IPS DF 6.9 (cell line): ENCODE measurements at regions not wholly inside any gene's neighbourhood (a gene's known extent, or its start where the extent isn't known, plus 50 kb on each side); places are given as distances from the start of the nearest gene placed in this dataset.

Experiments
- DNase-seq: peaks from one replicate; pipeline ENCODE4 v3.0.0-alpha.2; 2013; ENCODE audit warnings: low read depth, low spot score
- H3K27ac ChIP-seq: one replicate; pipeline ENCODE4 v1.5.1; 2013; ENCODE audit warnings: low read length, control low read depth
- H3K27me3 ChIP-seq: 2 replicates; pipeline ENCODE4 v1.6.1; 2013; ENCODE audit warnings: mild to moderate bottlenecking, low read length; ENCODE audit not compliant: control insufficient read depth, insufficient read depth
- H3K36me3 ChIP-seq: 2 replicates; pipeline ENCODE4 v1.6.1; 2013; ENCODE audit warnings: low read length; ENCODE audit not compliant: control insufficient read depth, insufficient read depth
- H3K4me1 ChIP-seq: 2 replicates; pipeline ENCODE4 v1.6.1; 2013; ENCODE audit warnings: low read length; ENCODE audit not compliant: control insufficient read depth, insufficient read depth
- H3K4me3 ChIP-seq: 2 replicates; pipeline ENCODE4 v1.5.1; 2013; ENCODE audit warnings: mild to moderate bottlenecking, low read length
- H3K9me3 ChIP-seq: 2 replicates; pipeline ENCODE4 v1.6.1; 2013; ENCODE audit warnings: low read length, inconsistent platforms; ENCODE audit not compliant: control insufficient read depth, insufficient read depth
- WGBS: extraction: QIAGEN DNeasy Blood & Tissue Kit; methylation state at CpG from one replicate; pipeline ENCODE4 v1.1.7; 2013; ENCODE audit warnings: mixed read lengths, missing lambda C conversion rate; ENCODE audit not compliant: insufficient read length, insufficient coverage; 5-methylcytosine and 5-hydroxymethylcytosine counted together

DNA sequence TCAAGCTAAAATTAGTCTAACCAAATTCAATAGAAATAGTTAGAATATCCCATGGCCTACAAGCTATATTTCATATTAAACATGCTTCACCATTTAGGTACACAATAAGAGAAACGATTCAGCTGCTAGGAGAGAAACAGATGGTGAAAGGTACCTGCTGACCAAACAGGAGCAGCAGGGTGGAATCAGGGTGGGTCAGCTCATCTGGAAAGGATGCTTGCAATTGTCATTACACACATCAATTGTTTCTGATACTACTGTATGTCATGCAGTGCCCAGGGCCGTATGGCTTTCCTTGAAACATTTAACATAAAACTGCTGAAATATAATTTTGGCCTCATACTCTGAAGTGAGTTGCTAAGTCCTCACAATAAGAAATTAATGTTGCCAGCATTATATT, 776.0 kb downstream of the DACH1 start:
- Histone ChIP-seq H3K36me3 (no peaks in the 10 kb centered on the region), H3K27ac (no peak overlapping the region), H3K4me1 (no peaks in the 10 kb centered on the region), H3K27me3 (no peaks in the 10 kb centered on the region), H3K9me3 (no peaks in the 10 kb centered on the region), H3K4me3 (no peak overlapping the region)
- WGBS = no CpG with 5 or more reads among the region's 2 CpGs
- DNase-seq = no peak

DNA sequence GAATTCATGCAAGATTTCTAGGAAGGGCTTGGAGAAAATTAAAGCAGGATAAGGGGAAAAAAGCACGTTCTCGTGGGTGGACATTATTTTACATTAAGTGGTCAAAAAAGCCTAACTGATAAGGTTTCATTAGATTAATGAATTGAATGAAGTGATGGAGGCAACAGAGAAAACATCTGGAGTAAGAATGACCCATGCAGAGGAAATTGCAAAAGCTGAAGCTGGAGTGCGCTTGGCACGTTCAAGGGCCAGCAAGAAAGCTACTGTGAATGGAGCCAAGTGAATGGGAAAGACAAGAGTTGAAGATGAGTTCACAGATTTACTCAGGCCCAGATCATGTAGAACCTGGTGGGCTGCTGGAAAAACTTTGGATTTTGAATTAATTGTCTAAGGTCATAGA, 777.9 kb downstream of the DACH1 start:
- Histone ChIP-seq H3K4me3 (no peak overlapping the region), H3K27ac (no peak overlapping the region), H3K36me3 (no peaks in the 10 kb centered on the region), H3K4me1 (no peaks in the 10 kb centered on the region), H3K9me3 (no peaks in the 10 kb centered on the region), H3K27me3 (no peaks in the 10 kb centered on the region)
- no peak for DNase-seq
- no CpG with 5 or more reads among the region's 4 CpGs for WGBS

DNA sequence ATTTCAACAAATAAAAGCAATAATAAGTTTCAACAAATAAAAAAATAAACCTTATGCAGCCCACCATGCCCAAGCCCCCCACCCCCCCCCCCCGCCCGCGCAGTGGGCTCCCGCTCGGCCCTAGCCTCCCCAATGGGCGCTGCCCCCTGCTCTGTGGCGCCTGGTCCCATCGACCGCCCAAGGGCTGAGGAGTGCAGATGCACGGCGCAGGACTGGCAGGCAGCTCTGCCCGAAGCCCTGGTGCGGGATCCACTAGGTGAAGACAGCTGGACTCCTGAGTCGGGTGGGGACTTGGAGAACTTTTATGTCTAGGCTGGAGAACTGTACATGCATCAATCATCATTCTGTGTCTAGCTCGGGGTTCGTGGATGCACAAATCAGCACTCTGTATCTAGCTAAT, 779.6 kb downstream of the DACH1 start:
- no peak overlapping the region for H3K27ac ChIP-seq
- no peaks in the 10 kb centered on the region for H3K27me3 ChIP-seq
- no CpG with 5 or more reads among the region's 16 CpGs for WGBS
- H3K4me3 ChIP-seq = no peak overlapping the region
- H3K4me1 ChIP-seq = no peaks in the 10 kb centered on the region
- DNase-seq = no peak
- no peaks in the 10 kb centered on the region for H3K9me3 ChIP-seq
- no peaks in the 10 kb centered on the region for H3K36me3 ChIP-seq

DNA sequence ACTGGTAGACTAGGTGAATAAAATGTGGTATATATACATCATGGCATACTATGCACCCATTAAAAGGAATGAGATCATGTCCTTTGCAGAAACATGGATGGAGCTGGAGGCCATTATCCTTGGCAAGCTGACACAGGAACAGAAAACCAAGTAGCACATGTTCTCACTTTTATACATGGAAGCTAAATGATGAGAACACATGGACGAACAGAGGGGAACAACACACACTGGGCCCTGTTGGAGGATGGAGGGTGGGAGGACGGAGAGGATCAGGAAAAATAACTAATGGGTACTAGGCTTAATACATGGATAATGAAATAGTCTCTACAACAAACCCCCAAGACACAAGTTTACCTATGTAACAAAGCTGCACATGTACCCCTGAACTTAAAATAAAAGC, 780.0 kb downstream of the DACH1 start:
- no peak overlapping the region for H3K4me3 ChIP-seq
- no peak for DNase-seq
- no CpG with 5 or more reads among the region's 2 CpGs for WGBS

DNA sequence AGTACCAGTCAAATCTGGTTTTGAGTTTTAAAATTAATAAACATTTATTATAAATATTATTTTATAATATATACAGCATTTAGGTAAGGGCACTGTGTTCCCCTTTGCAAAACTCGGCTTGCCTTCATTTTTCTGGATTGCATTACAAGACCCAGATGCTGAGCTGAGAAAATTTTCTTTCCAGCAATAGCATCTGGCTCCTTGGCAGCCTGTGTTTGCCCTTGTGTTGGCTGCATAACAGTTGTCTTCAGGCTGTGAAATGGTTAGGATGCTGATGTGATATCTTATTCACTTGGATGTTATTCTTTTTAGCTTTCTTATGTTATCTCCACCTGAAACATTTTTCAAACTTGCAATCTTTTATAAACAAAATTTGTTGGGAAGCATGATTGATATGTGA, 784.4 kb downstream of the DACH1 start:
- WGBS = no CpG with 5 or more reads among the region's 1 CpG
- Histone ChIP-seq H3K4me3 (no peak overlapping the region), H3K9me3 (no peaks in the 10 kb centered on the region), H3K27ac (no peak overlapping the region), H3K27me3 (no peaks in the 10 kb centered on the region), H3K36me3 (no peaks in the 10 kb centered on the region), H3K4me1 (no peaks in the 10 kb centered on the region)
- DNase-seq = no peak

More for the DNA sequence above, 780.0 kb downstream of the DACH1 start:
- no peaks in the 10 kb centered on the region for H3K27me3 ChIP-seq
- no peaks in the 10 kb centered on the region for H3K4me1 ChIP-seq
- no peaks in the 10 kb centered on the region for H3K36me3 ChIP-seq
- H3K9me3 ChIP-seq = no peaks in the 10 kb centered on the region
- H3K27ac ChIP-seq = no peak overlapping the region

DNA sequence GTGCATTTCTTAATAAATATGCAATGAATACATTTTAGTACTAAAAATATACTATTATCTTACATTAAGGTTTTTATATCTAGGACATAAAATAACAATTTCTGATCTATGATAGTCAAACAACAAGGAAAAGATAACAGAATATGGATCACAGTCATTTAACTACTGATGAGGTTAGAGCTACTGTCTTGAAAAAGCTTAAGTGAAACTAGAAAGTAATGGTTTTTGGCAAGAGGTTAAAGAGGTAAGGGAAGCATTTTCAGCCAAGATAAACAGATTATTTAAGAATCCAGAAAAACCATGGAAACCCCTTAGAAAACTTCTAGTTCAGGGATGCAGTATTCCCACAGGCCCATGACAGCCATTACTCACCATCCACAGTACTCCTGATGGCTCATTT, 787.4 kb downstream of the DACH1 start:
- H3K4me3 ChIP-seq = no peak overlapping the region
- H3K4me1 ChIP-seq = no peaks in the 10 kb centered on the region
- no peaks in the 10 kb centered on the region for H3K36me3 ChIP-seq
- no peak for DNase-seq
- no peaks in the 10 kb centered on the region for H3K27me3 ChIP-seq
- H3K27ac ChIP-seq = no peak overlapping the region
- H3K9me3 ChIP-seq = no peaks in the 10 kb centered on the region

DNA sequence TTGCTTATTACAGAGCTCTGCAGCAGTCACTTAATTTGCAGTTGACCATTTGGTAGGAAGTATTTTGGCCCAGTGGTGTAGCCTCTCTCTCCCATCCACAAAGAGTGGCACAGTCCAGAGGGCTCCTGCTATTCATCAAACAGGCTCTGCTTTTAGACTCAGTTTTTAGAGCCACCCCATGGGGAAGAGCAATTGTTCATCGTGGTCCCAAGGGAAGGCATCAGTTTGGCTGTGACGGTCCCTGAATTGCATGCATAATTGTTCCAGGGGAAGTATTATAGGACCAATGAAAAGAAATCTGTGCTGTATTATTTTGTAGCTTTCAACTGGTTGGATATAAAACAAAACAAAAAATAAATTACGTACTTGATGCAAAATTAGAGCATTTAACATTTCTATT, 799.0 kb downstream of the DACH1 start:
- DNase-seq = no peak
- Histone ChIP-seq H3K4me3 (no peak overlapping the region), H3K27ac (no peak overlapping the region), H3K9me3 (no peaks in the 10 kb centered on the region), H3K36me3 (no peaks in the 10 kb centered on the region), H3K27me3 (no peaks in the 10 kb centered on the region), H3K4me1 (no peaks in the 10 kb centered on the region)
- WGBS = no CpG with 5 or more reads among the region's 3 CpGs

DNA sequence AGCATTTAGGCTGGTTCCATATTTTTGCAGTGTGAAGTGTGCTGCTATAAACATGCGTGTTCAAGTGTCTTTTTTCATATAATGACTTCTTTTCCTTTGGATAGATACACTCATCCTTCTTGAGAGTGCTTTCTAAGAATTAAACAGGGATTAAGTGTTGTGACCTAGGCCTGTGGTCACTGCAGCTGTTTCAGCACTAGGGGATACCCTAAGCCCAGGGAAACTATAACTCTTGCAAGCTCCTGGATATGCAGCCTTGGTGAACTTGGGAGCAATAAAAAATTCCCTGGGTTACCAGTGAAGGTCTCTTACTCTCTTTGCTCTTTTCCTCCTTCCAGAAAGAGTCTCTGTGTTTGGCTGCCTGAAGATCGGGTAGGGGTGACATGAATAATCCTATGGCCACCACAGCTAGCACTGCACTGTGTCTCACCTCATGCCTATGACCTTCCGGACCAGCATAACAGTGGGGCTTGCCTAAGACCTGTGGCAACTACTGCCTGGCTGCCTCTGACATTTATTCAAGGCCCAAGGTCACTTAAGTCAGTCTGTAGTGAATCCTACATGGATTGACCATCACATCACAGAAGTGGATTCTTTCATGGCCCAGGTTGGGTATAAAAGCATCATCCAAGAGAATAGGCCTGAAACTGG, 799.7 kb downstream of the DACH1 start:
- DNase-seq = no peak
- Histone ChIP-seq H3K27ac (no peak overlapping the region), H3K36me3 (no peaks in the 10 kb centered on the region), H3K27me3 (no peaks in the 10 kb centered on the region), H3K4me1 (no peaks in the 10 kb centered on the region), H3K9me3 (no peaks in the 10 kb centered on the region), H3K4me3 (no peak overlapping the region)
- no CpG with 5 or more reads among the region's 3 CpGs for WGBS

DNA sequence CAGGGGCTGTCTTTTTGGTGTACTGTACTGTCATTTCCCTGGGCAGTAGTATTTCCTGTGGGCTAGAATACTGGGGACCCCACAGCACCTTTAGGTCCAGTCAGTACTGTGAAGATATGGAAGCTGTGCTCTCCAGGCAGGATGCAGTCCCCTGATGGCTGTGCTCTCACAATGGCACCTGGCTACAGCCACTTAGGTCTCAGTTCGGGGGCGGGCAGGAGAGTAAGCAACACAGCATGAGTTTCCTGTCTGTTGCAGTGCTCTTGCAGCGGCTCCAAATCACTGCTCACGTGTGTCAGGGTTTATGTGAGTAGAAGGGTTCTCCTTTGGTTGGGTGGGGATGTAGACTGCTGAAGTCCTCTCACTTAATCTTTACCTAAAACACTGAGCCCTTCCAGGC, 810.4 kb downstream of the DACH1 start:
- Histone ChIP-seq H3K4me3 (no peak overlapping the region), H3K36me3 (no peaks in the 10 kb centered on the region), H3K9me3 (no peaks in the 10 kb centered on the region; the same call in 1 of the 2 replicates), H3K4me1 (peaks cover 2% of the 10 kb centered on the region; the same call in 1 of the 2 replicates), H3K27me3 (no peaks in the 10 kb centered on the region), H3K27ac (no peak overlapping the region)
- WGBS = no CpG with 5 or more reads among the region's 4 CpGs
- no peak for DNase-seq

DNA sequence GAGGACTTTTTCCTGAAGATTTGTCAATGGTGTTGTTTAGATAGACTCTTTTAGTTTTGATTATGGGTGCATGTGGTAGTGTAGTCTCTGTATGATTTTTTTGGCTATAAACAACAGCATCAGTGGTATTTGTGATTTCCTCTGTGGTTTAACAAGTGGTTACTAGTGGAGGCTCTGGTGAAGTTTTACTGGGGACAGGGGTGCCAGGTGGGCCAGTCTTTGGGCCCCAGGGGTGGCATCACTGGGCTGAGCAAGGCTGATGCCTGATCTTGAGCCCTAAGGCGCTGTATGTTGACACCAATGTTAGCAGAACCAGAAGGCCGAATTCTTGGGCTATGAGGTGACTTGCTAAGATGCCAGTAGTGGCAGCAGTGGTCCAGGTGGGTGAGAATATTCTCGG, 811.4 kb downstream of the DACH1 start:
- Histone ChIP-seq H3K9me3 (no peaks in the 10 kb centered on the region), H3K36me3 (no peaks in the 10 kb centered on the region), H3K4me3 (no peak overlapping the region), H3K27ac (no peak overlapping the region), H3K27me3 (no peaks in the 10 kb centered on the region), H3K4me1 (peaks cover 2% of the 10 kb centered on the region; the same call in 1 of the 2 replicates)
- no CpG with 5 or more reads among the region's 3 CpGs for WGBS
- no peak for DNase-seq

DNA sequence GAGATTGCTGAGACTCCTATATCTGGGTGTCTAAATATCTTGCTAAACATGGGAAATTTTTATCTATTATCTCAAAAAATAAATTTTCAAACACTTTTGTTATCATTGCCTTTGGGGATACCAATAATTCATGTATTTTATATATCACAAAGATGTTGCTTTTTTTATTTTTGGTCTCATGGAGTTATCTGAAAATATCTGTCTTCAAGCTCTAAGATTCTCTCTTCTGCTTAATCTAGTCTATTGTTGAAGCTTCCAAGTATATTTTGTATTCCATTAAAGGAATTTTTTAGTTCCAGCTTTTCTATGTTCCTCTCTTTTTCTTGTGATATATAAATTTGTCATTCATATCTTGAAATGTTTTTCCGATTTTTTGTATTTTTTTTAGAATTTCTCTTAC, 812.0 kb downstream of the DACH1 start:
- WGBS = no CpG with 5 or more reads among the region's 1 CpG
- Histone ChIP-seq H3K36me3 (no peaks in the 10 kb centered on the region), H3K4me1 (peaks cover 2% of the 10 kb centered on the region; the same call in 1 of the 2 replicates), H3K9me3 (no peaks in the 10 kb centered on the region), H3K27me3 (no peaks in the 10 kb centered on the region), H3K4me3 (no peak overlapping the region), H3K27ac (no peak overlapping the region)
- no peak for DNase-seq
